Coronary artery (tissue), 2 donors: ENCODE measurements at regions not wholly inside any gene's neighbourhood (a gene's known extent, or its start where the extent isn't known, plus 50 kb on each side); places are given as distances from the start of the nearest gene placed in this dataset.

Experiments
- DNase-seq: peaks from one replicate; pipeline ENCODE4 v3.0.0-alpha.2; 2017; ENCODE audit warnings: low spot score
- H3K27ac ChIP-seq, 2 donors: fragments of 200-600 bp; sonication (generic); one replicate each; pipeline ENCODE4 v1.5.1; 2016 to 2019
- H3K4me3 ChIP-seq: fragments of 200-600 bp; sonication (generic); 2 replicates; pipeline ENCODE4 v1.5.1; 2016; ENCODE audit warnings: mild to moderate bottlenecking, moderate library complexity
- CTCF ChIP-seq: fragments of 200-600 bp; sonication (generic); IDR thresholded peaks from one replicate; pipeline ENCODE4 v1.5.1; 2019; ENCODE audit warnings: antibody characterized with exemption

- Histone ChIP-seq H3K4me3 (no peak overlapping the region), H3K27ac (no peak overlapping the region)
- TF ChIP-seq CTCF: no peak
- no peak for DNase-seq
These were observed 177.6 kb upstream of the SMARCA2 start for GRCh38 chr9:1837453-1838084.

- DNase-seq: no peak
- Histone ChIP-seq H3K4me3 (no peak overlapping the region), H3K27ac (no peak overlapping the region)
- TF ChIP-seq CTCF: no peak
These were observed 175.2 kb upstream of the SMARCA2 start for GRCh38 chr9:1839909-1840308.

- H3K27ac ChIP-seq: no peak overlapping the region
- TF ChIP-seq CTCF: no peak
- H3K4me3 ChIP-seq: no peak overlapping the region
- DNase-seq: no peak
These were observed 169.7 kb upstream of the SMARCA2 start for GRCh38 chr9:1845425-1845824.

GRCh38 chr9:1855726-1856125 is 159.4 kb upstream of the SMARCA2 start:
- Histone ChIP-seq H3K4me3 (no peak overlapping the region), H3K27ac (no peak overlapping the region)
- no peak for DNase-seq
- no peak for TF ChIP-seq CTCF

- TF ChIP-seq CTCF: no peak
- DNase-seq: no peak
- Histone ChIP-seq H3K4me3 (no peak overlapping the region), H3K27ac (no peak overlapping the region)
These were observed 157.3 kb upstream of the SMARCA2 start for GRCh38 chr9:1857808-1858207.

- no peak for DNase-seq
- no peak overlapping the region for H3K4me3 ChIP-seq
- no peak overlapping the region for H3K27ac ChIP-seq
- no peak for TF ChIP-seq CTCF
These were observed 145.3 kb upstream of the SMARCA2 start for GRCh38 chr9:1869843-1870242.

- H3K4me3 ChIP-seq: no peak overlapping the region
- H3K27ac ChIP-seq: no peak overlapping the region
- TF ChIP-seq CTCF: no peak
- DNase-seq: no peak
These were observed 144.2 kb upstream of the SMARCA2 start for GRCh38 chr9:1870915-1871314.
